Islet of Langerhans (tissue), 1 donor: ENCODE measurements at regions not wholly inside any gene's neighbourhood (a gene's known extent, or its start where the extent isn't known, plus 50 kb on each side); places are given as distances from the start of the nearest gene placed in this dataset.
"Not testable (repeated sequence)": the region's sequence is repeated elsewhere in the genome, so short reads cannot be mapped to it uniquely, and the experiment has no call there.

ENCODE experiments used
- FAIRE-seq: peaks from one replicate; lab custom pipeline; 2011; peaks lifted over from hg19 to GRCh38; lab: Jason Lieb, UNC

GRCh38 chrX:136975684-136976470, 57.9 kb downstream of the GPR101 start:
- FAIRE-seq = no peak

GRCh38 chrX:136967966-136968365, 65.8 kb downstream of the GPR101 start:
- FAIRE-seq = no peak

GRCh38 chrX:136963973-136964372, 69.8 kb downstream of the GPR101 start:
- FAIRE-seq = no peak

DNA sequence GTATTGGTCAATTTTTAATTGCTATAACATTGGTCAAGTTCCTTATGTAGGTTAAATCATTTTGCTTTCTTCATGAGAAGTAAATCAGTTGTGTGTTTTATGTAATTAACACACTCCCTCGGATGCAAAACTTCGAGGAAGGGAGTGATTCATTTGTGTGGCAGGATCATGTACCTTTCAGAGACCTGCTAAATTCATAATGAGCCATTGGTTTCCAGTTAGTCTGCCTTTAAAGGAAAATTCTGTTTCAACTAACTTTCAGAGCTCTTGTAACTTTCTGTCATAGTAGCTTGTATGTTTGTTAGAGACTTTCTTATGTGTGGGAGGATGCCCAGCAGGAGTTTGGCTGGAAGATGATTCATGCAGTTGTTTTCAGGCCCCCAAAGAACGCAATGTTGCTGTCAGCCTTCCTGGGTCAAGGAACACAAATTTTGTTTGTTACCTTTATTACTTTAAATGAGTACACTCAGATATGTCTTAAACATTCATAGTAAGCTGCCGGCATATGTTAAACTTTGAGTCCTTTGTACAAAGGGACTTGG, 72.1 kb downstream of the GPR101 start:
- no peak for FAIRE-seq

DNA sequence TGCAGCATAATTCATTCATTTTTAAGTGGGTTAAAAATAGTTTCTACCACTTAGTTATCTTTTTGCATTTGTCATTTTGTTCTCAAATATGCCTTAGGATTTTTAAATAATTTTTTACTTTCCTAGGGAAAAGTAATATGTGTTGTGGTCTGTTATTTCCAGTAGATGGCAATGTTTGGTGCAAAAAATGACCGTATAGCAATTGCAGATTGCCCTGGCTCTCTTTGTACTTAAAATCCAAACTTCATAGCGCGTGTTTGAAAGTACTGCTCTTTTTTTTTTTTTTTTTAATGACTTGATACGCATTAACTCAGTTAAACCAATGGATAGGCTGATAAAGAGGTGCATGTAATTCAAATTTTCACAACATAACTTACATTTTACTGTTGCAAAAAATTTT, 74.4 kb upstream of the RBMX start:
- FAIRE-seq = peak; percentile 92

DNA sequence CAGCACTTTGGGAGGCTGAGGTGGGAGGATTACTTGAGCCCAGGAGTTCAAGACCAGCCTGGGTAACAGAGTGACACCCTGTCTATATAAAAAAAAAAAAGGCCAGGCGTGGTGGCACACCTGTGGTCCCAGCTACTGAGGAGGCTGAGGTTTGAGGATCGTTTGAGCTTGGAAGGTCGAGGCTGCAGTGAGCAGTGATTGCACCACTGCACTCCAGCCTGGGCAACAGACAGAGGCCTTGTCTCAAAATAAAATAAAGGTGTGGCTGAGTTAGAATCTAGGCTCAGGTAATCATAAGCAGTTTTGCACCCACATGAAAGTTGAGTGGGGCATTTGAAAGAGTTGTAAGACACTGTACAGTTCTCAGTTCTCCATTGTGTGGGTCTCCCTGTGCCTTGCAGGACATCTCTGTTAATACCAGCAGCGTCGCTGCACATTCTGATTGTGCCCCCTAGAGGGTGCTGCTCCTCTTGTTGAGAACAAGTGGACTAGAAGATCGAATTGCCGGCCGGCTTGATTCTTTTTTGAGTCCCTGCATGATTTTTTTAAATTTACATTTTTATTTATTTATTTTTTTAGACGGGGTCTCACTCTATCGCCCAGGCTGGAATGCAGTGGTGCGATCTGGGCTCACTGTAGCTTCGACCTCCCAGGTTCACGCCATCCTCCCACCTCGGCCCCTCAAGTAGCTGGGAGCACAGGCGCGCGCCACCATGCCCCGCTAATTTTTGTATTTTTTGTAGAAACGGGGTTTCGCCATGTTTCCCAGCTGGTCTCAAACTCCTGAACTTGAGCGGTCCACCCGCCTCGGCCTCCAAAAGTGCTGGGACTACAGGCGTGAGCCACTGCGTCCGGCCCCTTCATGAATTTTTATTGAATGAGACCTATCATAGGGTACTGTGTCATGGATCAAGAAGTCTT, 73.6 kb upstream of the RBMX start:
- FAIRE-seq = no peak

DNA sequence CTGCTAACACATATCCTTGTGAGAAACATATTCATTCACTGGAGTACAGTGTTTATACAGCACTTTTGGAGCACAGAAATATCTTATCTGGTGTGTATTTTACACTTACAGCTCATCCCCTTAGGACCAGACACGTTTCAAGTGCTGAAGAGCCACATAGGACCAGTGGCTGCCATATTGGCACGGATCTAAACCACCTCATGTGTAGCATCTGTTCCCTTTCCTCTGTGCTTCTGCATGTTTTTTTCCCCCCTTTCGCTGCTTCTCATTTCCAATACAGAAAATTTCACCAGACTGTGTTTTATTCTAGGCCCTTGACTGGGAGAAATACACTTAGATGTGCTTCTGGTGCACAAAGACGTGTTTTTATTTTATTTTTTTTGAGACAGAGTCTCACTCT, 69.7 kb upstream of the RBMX start:
- FAIRE-seq = no peak

DNA sequence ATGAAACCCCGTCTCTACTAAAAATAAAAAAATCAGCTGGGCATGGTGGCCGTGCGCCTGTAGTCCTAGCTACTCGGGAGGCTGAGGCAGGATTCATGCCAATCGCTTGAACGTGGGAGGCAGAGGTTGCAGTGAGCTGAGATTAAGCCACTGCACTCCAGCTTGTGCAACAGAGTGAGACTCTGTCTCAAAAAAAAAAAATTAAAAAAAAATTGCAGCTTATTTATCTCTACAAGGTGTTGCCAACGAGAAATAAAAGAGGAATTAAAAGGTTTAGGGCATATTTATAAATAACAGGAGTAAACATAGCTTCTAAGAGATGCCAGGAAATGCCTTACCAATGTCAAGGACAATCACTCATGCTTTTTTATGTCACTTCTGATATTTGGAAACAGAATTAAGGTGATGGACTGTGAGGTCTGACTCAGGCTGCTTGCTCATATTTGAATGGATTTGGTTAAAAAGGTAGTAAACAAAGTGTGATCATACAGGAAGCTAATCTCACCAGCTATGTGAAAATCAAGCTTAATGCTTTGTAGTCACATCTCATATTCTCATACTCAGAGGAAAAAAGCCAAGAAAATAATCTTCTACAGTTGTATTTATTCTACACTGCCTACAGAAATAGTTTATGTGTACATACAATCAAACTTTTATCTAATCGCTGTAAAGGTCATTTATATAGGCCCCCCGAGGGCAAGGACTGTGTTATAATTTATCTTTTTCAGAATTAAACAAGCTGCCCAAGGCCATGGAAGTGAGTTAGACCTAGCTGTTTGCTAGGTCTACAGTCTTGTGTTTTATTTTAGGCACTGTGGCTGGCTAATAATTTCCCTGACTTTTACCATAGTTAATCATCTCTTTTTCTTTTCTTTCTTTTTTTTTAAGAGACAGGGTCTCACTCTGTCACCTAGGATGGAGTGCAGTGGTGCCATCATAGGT, 61.1 kb upstream of the RBMX start:
- peak; percentile 69 for FAIRE-seq

- FAIRE-seq = no peak
Measured at GRCh38 chrX:136936183-136936549, 55.6 kb upstream of the RBMX start.

DNA sequence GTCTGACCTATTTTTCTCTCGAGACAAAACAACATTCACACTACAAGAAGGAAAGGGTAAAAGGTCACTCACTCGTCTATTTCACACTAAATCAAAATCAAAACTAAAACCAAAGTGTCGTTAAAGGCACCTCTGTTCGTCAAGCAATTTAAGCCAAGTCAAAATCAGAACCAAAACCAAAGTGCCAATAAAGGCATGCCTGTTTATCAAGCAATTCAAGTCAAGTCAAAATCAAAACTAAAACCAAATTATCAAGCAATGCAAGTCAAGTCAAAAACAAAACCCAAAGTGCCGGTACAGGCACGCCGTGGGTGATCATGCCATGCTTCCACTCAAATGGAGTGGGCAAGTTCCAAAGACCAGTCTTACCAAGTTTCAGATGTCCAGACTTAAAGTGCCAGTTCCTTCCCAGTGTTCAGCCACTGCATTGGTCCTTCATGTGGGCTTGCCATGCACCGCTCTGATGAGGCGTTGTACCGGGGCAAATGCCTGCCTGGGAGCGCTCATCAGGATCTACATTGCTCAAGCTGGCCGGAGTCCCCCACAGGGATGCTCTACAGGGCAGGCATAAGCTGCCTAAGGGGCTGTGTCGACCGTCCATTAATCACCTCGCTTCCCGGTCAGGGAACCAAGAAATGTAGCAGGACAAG, 55.1 kb upstream of the RBMX start:
- not testable (repeated sequence) for FAIRE-seq

DNA sequence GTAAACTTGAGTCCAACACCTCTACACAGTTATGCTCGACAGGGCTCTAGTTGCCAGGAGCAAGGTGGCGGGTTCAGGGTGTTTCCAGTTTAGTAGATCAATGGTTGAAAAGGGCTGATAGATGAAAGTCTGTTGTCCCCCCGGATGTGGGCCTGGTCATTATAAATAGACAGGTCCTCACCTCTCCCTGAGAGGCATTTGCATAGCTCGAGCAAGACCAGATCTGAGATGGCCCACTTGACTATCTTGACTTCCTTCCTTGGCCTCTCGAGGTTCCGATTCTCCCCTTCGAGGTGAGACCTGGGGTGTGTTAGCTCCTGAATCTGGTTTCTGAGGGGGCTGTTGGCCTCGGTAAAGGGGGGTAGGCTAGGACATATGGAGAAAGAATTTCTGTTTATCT, 54.1 kb upstream of the RBMX start:
- not testable (repeated sequence) for FAIRE-seq

GRCh38 chrX:136933611-136934145, 53.2 kb upstream of the RBMX start:
- no peak for FAIRE-seq

- no peak for FAIRE-seq
Measured at GRCh38 chrX:136931661-136932060, 51.1 kb upstream of the RBMX start.
